ENCODE measurements at regions not wholly inside any gene's neighbourhood (a gene's known extent, or its start where the extent isn't known, plus 50 kb on each side); places are given as distances from the start of the nearest gene placed in this dataset.
"Not testable (repeated sequence)": the region's sequence is repeated elsewhere in the genome, so short reads cannot be mapped to it uniquely, and the experiment has no call there.

DNA sequence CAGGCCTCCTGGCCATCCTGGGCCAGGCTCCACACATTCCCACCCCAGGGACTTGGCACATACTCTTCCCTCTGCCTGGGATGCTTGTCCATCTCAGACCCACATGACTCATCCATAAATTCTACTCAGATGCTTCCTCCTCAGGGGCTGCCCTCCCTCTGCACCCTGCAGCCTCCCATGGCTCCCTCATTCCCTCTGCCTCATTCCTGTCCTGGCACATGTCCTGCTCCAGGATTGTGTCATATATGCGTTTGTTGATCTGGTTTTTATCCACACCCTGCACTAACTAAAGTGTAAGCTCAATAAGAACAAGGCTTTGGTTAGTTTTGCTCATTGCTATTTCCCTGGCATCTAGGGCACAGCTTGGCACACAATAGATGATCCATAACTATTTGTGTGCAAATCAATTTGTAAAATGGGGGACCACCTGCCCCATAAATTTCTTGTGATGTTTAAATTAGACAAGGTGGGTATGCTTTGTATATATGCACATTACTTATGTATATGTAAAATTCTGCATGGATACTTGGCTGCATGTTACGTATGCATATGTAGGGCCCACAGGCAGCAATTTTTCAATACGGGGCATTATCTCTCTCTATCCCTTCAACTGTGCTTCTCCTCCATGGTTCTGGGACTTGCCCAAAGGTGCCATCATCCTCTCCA lies 191.4 kb downstream of the PTPRU start:
- no peak for DNase-seq

DNA sequence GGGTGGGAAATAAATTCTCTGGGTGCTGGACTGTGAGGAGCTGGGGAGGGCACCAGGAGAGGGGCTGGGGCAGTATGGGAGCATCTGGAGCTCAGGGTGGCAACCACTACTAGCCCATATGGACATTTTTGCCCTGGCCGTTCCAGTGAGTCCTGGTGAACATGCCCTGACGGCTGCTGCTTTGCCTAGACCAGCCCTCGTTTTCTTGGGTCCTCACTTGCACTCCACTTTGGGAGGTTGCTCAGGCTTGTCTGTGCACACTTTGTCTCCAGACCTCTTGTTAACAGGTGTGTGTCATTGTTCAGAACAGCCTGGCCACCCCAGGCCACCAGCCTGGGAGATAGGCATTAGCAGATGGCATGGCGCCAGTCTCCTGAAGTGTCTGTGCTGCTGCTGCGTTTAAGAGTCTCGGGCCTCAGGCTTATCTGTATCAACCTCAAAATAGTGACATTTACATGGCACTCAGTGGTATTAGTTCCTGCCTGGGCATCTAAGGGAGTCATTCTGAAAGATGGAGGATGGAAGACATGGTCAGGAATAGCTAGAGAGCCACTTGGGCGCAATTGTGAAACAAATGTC lies 190.5 kb downstream of the PTPRU start:
- DNase-seq, result no peak

DNA sequence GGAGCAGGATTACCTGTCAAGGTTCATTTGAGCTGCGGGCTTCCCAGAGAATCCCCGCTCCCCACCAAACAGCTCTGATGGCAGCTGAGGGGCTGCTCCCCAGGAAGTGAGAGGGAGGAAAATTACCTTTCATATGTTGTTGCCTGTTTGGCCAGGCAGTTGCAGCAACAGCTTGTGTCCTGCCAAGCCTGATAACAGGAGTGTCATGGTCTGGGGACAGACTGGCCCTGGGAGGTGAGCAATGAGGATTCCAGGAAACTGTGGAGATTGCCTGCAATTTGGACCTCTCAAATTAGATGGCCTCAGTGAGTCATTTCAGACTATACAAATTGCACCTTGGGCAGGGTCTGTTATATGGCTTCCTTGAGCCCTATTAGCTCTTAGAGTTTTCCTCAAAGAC lies 189.3 kb downstream of the PTPRU start:
- DNase-seq, result no peak

DNA sequence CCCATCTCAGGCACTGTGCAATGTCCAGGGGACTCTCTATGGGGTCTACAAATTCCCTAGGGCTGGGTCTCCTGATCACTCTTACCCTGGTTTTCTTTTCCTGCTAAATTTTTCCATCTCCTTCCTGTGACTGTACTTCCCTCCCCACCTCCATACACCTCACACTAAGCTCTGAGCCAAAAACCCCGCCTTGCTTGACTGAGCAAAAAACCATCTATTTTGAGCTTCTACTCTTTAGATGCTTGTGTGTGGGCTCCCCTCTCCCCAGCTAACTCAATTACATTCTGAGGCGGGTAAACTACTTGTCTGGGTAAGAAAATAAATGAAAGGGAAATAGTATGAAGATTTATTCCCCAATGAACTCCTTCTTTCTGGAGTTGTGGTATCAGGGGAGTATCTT lies 187.9 kb downstream of the PTPRU start:
- DNase-seq, result no peak

DNA sequence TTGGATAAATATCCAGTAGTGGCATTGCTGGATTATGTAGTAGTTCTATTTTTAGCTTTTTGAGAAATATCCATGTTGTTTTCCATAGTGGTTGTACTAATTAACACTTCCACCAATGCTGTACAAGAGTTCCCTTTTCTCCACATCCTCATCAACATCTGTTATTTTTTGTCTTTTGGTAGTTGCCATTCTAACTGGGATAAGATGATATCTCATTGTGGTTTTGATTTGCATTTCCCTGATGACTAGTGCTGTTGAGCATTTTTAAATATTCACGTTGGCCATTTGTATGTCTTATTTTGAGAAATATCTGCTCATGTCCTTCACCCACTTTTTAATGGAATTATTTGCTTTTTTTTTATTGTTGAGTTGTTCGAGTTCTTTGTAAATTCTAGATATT lies 183.9 kb downstream of the PTPRU start:
- no peak for DNase-seq

DNA sequence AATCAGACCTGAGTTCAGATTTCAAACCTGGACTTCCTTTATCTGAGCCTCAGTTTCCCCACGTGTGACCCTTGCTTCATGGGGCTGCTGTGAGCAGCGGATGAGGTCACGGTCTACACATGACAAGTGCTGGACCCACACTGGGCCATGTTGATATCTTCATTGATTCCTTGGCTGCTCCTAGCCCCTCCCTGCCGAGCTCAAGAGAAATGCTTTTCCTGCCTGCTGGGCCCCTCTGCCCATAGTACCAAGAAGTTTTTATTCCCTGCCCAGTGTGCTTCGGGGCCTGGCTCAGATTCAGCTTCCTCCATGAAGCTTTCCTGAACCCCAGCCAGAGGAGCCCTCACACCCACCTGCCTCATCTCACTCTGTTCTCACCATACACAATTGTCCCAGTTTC lies 181.6 kb downstream of the PTPRU start:
- no peak for DNase-seq

DNA sequence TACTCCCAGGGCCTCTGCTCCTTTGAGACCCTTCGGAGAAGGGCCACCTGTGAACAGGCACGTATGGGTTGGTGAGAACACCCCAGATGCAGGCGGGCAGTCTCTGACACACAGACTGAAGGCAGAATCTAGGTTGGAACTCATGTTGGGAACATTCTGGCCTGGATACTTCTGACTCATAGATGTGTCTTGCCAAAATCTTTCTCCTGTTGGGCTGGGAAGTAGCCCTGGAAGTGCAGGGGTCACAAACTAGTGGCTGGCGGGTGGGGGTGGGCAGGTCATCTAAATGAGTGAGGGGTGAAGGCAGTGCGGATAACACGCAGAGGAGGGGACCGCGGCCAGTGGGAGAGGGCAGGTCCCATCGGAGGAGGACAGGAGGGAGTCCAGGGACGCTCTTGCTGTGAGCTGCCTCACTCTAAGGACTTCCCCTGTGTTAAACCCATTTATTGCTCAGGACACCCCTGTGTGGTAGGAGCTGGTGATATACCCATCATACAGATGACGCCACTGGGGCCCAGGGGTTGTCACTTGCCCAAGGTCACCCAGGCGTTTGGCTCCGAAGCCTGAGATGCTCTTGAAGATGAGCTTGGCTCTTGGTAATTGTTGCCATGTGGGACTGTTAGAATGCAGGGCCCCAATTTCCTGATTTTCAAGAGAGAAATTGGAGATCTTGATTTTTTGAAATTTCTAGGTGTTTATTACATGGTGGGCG lies 181.0 kb downstream of the PTPRU start:
- no peak for DNase-seq

DNA sequence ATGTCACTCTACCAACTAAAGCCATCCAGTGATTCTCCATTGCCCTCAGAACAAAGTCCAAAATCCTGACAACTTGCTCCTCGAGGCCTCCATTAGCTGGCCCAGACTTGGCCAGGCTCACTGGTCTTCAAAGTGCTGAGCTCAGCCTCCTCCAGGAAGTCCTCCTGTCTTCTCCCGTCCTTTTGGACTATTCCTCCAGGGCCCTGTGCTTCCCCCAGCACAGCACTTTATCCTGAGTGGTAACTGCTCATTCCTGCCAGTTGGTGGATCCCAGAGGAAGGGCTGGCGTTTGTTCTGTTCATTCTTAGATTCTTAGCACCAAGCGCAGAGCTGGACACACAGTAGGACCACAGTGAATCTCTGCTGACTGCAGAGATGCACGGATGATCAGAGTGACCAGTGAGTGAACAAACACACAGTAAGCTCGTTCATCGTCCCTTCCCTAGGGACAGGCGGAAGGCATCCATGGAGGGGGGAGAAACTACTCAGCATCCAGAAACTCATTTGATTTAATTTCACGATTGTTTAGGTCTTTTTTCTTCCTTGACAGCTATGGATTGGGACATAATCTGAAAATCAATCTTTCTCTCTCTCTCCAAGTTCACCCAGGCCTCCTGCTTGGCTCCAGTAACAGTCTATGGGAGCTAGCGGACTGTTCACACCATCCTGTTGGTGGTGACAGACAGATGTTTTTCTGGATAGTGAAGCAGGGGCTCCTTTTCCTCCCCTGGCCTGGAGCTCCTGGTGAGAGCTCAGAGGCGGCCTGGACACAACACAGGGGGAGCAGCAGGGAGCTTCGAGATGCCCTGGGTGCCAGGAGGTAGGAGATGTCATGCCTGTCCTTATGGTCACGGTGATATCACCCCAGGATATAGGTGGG lies 180.2 kb downstream of the PTPRU start:
- DNase-seq, result no peak

DNA sequence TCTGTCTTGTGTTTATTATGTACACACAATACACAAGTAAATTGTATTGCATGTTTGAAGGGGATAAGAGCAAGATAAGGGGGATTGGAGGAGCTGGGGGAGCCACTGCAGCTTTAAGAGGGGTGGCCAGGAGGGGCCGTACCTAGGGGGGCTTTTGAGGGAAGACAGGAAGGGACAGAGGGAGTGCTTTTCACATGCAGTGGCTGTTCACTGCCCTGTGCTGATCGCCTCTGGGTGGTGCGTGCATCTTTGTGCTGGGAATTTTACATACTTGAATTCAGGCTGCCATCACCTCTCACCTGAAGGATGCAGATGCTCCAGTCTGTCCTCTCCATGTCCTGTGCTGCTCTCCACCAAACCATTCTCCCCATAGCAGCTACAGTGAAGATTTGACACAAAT lies 179.5 kb downstream of the PTPRU start:
- no peak for DNase-seq

DNA sequence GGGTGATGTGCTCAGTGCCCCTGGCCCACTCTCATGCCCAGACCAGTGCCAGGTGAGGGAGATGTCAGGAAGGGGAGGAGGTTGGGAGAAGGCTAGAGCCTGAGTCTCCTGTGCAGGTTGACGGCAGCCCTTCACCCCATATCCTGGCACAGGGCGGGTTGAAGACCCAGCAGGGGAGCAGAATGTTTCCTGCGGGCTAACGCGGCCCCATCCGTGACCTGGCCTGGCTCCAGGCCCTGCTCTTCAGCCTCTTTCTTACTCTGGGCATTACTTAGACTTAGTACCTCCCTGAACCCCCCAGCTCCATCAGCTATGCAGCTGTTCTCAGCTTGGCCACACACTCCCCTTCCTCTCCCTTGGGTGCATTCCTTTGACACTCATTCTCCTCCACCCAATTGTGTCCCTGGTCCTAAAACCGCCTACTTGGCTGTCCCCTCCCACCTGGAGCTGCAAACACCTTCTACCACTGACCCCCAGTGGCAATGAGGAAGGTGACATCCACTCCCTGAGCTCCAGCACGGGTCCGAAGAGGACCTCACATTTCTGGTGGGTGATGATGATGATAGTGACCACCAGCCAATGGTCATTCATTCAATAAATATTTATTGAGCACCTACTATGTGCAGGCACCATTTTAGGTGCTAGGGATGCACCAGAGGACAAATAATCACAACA lies 179.0 kb downstream of the PTPRU start:
- no peak for DNase-seq

DNA sequence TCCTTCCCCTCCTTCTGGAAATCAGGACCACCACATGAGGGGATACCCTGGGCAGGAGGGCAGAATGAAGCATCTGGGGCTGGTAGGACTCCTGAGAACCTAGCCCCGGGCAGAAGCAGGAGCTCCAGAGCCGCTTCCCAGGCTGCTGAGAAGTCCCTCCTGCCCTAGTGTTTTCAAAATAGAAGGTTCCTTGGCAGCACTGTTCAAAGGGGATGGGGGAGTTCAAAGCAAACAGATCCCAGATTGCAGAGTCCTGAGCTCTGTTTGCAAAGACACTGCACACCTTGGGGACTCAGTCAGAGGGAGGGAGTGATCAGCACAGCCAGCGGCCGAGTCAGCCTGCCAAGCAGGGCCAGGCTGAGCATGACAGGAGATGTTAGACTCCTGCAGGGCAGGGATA lies 177.8 kb downstream of the PTPRU start:
- DNase-seq, result no peak

DNA sequence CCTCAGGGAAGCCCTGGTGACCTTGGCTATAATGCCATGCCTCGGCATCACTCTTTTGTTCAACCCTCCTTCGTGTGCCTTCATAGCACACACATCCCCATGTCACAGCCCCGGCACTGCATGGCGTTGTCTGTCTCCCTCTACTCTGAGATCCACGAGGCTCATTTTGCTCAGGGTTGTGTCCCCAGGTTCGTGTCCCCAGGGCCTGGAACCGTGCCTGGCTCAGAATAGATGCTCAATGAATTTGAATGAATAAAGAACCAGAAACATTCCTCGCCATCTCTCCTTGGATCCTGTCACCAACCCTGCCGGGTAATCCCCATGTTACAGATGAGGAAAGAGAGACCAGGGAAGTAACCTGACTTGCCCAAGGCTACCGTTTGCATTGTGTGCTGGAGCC lies 177.3 kb downstream of the PTPRU start:
- DNase-seq, result no peak

DNA sequence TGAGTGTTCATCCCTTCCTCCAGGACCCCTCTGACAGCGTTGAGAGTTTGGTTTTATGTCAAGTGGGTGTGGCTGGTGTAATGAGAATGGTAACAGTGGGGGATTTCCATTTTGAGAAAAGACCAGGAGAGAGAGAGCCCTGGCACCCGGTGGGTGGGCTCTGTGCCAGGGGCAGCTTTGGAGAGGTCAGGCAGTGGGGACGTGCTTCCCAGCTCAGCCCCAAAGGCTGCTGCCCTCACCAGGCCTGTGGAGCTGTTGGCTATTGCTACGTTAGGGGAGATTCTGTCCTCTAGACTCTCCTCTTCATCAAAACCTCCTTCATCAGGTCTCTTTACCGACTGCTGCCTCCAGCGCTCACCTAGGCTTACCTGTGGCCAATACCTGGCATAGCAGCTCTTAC lies 176.3 kb downstream of the PTPRU start:
- no peak for DNase-seq

DNA sequence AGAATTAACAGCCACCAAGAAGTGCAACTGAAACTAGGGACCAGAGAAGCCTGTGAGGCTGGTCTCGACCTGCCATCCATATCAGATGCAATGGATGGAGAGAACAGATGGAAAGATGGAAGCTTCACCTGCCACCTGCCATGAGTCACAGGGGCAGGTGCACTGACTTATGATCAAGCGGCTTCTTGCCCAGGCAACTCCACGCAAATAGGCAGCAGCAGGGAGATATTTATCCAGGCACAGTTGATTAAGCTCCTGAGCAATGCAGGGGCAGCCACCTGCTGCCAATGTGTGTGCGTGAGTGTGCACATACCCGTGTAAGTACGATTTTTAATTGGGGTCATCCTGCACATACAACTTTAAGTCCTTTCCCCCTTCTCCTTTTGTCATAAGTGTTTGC lies 174.2 kb downstream of the PTPRU start:
- DNase-seq, result no peak

DNA sequence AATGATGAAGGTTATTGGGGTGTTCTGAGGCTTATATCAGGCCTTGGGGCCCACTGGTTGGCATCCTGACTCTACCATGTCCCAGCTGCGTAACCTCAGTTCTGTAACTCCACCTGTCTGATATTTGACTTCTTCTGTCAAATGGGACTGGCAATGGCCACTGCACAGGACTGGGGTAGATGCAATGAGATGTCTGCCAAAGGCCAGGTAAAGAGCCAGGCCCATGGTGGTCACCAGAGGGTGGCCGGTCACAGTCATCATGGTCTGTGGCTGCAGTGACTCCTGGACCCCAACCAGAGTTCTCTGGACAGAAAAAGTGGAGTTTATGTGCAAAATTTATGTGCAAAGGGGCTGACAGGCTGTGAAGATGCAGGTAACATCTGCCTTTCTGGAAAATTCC lies 173.3 kb downstream of the PTPRU start:
- no peak for DNase-seq

DNA sequence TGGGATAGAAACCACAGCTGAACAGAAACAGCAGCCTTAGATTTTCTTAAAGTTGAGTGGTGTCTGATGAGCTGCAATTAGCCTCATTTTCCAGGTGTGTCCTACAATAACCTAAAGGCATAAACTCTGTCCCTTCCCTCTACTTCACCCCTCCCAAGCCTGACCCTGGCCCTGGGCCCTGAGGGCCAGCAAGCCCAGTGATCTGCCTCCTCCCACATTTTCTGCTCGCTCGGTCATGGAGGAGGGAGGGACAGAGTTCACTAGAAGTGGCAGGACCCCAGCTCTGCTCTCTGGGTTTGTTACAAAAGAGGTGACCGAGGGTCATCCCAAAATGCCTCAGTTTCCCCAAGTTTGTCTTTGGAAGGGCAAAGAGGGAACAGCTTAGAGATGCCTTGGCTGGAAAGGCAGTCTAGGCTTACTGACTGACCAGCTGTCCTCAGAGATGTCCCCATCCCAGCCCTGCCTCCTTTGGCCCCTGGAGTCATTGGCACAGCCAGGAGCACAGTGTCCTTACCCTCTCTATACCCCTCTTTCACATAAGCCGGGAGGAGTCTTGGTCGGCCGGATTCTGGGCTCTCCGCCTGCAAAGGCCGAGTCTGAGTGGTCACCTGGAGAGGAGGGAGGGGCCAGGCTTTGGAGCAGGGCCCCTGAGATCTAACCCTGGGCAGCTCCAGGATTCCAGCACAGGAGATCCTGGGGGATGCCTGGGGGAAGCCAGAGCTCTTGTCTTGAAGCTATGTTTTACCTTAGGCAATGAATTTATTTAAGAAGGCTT lies 172.7 kb downstream of the PTPRU start:
- DNase-seq, result no peak

DNA sequence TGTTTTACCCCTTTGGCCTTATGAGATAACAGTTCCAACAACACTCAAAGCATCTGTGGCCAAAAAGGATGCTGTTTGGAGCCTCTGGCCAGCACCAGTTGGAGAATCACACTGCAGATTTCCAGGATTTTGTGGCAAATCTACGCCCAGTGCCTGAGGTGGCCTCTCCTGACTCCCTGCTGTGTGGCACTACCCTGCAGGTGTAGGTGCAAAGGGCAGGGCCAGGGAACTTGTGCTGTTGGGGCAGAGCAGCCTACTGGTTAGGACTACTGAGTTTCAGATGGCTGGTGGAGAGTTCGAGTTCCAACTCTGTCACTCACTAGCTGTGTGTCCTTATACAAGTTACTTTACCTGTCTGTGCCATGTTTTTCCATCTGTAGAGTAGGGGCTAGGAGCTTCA lies 170.5 kb downstream of the PTPRU start:
- no peak for DNase-seq

DNA sequence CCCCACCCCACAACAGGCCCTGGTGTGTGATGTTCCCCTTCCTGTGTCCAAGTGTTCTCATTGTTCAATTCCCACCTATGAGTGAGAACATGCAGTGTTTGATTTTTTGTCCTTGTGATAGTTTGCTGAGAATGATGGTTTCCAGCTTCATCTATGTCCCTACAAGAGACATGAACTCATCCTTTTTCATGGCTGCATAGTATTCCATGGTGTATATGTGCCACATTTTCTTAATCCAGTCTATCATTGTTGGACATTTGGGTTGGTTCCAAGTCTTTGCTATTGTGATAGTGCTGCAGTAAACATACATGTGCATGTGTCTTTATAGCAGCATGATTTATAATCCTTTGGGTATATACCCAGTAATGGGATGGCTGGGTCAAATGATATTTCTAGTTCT lies 163.9 kb downstream of the PTPRU start:
- not testable (repeated sequence) for DNase-seq

DNA sequence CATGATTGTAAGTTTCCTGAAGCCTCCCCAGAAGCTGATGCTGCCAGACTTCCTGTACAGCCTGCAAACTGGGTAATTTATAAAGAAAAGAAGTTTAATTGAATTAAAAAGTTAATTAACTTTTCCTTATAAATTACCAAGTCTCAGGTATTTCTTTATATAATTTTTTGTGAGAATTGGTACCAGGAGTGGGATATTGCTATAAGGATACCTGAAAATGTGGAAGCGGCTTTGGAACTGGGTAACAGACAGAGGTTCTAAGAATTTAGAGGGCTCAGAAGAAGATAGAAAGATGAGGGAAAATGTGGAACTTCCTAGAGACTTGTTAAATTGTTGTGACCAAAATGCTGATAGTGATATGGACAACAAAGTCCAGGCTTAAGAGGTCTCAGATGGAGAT lies 163.1 kb downstream of the PTPRU start:
- DNase-seq, result no peak

DNA sequence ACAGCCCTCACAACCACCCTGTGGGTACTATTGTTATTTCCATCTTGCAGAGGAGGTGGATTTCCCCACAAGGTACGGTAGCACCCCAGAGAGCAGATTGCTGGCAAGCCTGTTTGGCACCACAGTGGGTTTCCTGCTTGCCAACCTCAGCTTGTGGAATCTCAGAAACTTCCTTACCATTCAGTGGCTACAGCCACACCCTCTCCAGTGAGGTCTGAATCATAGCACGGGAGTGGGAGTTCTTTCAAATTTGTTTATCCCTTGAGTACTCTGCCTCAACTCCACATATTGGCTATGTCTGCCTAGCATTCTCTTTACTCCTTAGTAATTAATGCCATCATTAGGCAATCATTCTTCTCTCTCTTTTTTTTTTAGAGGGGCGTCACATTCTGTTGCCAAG lies 162.1 kb downstream of the PTPRU start:
- no peak for DNase-seq

DNA sequence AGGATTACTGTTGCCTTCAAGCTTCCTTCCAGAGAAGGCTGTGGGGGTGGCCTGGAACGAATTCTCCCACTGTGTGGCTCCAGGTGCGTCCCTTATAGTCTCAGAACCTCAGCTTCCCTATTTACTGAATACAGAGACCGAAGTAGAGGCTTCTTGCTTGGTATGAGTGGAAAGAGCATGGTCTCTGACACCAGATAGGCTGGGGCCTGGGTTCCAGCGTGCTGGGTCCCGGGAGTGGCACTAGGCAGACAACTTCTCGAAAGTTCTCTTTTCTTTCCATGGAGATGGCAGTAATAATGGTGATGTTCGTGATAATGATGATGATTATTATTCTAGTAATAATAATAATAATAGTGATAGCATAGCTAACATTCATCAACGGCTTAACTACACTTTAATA lies 161.7 kb downstream of the PTPRU start:
- no peak for DNase-seq

DNA sequence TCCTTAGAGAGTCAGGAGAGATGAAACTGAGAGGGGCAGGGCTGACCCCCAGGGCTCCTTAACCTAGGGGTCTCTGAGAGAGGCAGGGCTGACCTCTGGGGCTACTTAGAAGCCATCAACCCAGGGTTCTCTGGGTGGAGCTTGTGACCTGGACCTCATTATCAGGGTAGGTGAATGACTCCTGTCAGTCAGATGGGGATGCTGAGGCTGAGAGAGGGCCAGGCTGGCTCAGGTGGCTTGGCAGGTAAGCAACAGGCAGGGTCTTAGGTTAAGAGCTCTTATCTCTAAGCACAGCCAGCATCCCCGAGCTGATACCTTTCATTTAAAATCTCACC lies 160.9 kb downstream of the PTPRU start:
- DNase-seq, result no peak
